DMS 273 (cell line): ENCODE measurements at regions not wholly inside any gene's neighbourhood (a gene's known extent, or its start where the extent isn't known, plus 50 kb on each side); places are given as distances from the start of the nearest gene placed in this dataset.
A peak's percentile ranks its signal among the peaks of the same experiment; 100 is the strongest.

Experiments
- DNase-seq: peaks from one replicate; lab custom pipeline; 2025; ENCODE audit not compliant: unreplicated experiment; lab: John Stamatoyannopoulos, UW

GRCh38 chr7:18354108-18355085, 141.2 kb upstream of the HDAC9 start:
- no peak for DNase-seq

DNA sequence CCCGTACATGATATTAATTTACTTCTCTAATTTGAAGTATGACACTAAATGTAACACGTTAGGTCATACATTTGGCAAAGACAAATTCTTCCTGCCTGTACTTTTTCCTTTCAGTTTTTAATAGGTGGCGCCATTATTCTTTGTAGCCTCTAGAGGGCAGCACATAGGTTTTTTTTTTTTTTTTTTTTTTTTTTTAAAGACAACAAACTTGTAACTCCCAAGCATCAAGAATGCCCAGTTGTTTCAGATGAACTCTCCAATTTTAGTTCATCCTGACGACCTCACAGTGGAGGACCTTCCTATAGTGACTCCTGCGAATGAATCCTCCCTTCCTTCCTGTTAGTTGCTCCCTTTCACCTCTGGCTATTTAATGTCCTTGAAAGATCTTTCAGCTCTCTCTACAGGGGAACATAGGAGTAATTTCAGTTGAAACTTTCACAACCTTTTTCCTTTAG, 139.3 kb upstream of the HDAC9 start:
- peak; percentile 62 for DNase-seq

DNA sequence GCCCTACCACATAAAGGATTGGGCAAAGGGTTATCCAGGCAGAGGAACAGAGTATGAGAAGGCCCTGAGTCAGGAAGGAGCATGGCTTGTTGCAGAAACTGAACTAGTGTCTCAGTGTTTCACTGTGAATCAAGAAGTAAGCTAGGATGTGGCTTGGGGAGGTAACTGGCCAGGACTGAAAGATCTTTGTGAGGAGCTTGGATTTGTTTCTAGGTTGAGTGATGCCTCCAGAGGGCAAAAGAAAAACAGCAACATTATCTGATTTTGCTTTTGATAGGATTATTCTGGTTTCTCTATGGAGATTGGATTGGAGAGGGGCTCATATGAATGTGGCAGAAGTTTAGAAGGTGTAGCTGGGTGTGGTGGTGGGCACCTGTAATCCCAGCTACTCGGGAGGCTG, 137.9 kb upstream of the HDAC9 start:
- DNase-seq = peak; percentile 45

DNA sequence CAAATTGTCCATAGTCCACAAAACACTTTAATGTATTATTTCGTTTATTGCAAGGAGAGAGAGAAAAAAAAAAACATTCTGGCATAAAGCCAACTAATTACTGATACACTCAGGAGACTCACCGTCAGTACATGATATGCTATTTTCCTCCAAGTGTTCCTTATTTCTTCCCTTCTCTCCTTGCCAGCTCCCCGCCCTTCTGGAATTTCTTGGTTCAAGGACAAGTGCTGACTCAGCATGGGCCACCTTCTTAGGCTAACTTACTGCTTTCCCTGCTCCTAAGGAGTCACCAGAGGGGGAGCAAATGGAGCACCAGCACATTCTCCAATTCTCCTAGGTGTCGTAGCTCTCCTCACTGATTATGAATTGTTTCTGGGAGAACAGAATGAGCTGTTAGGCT, 133.8 kb upstream of the HDAC9 start:
- DNase-seq = peak; percentile 47

- no peak for DNase-seq
These were observed 131.7 kb upstream of the HDAC9 start for GRCh38 chr7:18363751-18364380.

- peak; percentile 23 for DNase-seq
These were observed 131.2 kb upstream of the HDAC9 start for GRCh38 chr7:18364396-18364795.

GRCh38 chr7:18366394-18366793, 129.2 kb upstream of the HDAC9 start:
- DNase-seq = no peak

DNA sequence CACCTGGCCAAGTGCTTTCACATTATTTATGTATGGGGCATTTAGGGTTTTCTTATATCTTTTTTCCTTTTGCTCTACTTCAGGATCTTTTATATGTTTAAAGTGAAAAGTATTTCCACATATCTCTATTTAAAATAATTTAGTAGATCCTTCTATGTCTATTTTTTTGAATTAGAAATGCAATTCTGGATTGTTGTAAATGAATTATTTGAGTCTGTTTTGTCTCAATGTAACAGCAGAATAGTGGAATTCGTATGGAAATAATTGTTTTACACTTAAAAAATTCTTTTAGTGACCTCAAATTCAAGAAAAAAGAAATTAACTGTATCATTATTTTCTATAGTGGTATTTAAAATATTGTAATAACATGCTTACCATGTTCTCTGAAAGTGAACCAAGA, 126.5 kb upstream of the HDAC9 start:
- DNase-seq = no peak

GRCh38 chr7:18370633-18371032, 124.9 kb upstream of the HDAC9 start:
- no peak for DNase-seq

DNA sequence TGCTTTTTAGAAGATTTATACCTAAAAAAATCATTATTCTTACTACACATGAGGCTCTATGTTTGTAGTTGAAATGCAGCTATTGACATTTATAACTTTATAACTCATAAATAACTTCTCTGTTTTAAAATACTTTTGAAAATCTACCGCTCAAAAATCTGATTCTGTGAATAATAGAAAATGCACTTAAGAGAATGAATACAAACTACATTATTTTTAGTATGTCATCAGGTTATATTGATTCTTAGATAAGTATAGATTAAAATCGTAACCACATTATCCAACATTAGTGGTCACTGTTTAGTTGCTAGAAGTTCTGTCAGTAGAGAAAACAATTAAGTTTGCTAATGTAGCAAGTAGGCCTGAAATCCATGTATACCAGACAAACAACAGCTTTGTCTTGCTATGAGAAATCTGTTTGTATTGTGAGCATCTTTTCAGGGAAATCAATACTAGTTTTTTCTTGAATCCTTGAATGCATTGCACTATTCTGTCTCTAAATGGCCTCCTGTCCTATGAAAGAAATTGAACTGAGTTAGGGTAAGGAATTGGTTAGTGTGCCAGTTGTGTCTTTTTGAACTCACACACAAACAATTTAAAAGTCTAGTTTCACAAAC, 116.5 kb upstream of the HDAC9 start:
- no peak for DNase-seq

GRCh38 chr7:18384491-18385143, 110.9 kb upstream of the HDAC9 start:
- DNase-seq = no peak

- DNase-seq = no peak
These were observed 108.9 kb upstream of the HDAC9 start for GRCh38 chr7:18386607-18387006.

DNA sequence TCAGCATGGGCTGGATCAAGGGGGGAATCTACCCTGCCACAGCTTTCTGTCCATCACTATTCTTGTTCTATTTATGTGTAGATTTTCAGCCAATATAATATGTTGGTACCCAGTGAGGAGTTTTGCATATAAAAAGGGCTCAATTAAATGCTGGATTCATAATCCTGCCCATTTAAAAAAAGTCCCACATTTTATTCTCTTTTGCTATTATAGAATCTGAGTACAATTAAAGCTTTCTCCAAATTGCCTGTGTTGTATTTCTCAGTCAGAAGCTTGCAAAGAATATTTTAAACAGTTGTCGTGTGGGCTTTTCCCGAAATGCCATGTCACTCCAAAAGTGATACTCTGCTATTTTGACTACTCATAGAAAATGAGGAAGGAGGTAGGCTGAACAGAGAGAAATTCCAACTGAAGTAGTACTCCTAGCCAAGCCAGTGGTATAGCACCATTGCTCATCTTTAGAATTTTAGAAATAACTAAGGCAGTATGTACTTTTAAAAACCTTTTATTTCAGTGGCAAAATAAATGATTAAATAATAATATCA, 108.3 kb upstream of the HDAC9 start:
- no peak for DNase-seq

GRCh38 chr7:18390535-18390907, 105.0 kb upstream of the HDAC9 start:
- no peak for DNase-seq

DNA sequence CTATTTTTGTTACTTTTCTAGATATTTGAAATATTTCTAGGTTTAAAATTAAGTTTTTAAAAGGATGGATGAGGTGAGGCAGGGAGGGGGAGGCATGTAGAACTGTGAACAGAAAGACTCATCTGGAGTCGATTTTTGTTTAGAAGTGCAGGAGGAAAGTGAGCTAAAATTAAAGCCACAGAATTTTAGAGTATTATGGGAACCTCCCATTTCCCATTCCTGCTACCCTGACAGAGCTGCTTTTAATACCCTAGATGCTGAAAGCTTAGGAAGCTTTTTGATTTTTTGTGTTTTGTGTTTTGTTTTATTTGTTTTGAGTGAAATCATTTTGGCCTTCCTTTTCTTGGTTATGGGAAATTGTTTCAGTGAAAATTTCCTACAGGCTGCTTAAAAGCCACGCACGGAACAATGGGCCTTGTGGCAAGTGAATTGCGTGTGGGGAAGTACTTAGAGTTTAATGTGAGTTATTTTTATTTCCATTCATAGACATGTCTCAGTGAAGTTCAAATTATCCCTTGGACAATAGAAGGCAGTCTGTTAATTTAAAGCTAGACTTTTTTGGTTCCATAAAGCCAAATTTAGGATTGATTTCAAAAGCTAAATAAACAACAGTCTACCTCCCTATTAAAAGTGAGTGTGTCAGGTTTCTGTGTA, 102.0 kb upstream of the HDAC9 start:
- no peak for DNase-seq

- no peak for DNase-seq
These were observed 99.7 kb upstream of the HDAC9 start for GRCh38 chr7:18395868-18396267.

DNA sequence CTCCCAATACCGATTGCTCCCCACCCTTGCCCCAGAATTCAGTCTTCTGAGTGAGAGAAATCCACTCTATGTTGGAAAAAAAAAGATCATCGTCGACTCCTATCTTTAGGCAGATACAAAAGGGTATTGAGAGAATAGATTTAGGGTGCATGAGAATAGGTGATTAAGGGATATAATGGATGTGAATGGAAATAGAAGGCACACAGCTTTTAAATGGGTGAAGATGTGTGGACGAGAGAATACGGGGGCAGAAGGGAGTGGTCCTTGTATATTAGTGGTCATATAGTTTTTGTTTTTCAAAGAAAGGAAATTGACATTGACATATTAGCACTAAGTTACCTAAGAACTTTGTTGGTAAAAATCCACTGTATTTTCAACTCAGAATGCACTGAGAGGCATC, 98.6 kb upstream of the HDAC9 start:
- DNase-seq = no peak

DNA sequence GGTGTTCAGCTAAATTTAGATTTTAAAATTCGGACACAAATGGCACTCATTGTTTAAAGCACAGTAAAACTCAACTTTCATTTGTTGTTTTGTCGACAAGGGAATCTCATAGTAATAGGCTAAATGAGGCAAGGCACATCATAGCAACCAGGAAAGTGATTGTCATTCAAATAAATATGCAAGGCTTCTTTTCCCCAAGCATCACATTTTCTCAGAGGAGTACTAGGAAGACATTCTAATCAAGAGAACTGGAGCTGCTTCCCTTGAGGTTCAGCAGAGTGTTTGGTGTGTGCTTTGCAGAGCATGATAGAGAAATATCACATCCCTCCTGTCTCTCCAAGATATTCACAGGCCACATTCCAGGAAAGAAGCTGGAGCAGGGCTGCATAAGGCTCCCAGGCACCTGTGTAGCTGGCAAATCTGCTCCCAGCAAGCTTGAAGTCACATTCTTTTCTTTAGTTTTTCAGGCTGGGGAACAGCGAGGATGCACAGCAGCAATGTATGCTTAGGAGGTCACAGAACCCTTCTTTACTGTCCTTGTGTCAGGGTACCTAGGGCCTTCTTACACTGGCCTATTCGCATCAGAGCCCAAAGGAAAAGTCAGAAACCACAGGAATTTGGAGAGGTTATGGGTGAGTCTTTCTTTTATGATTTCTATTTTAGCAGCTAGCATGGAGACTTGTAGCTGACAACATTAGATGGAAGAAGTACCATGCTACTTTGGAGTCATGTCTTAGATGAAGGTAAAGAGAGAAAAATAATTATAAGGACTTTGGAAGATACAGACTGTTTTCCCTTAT, 95.9 kb upstream of the HDAC9 start:
- no peak for DNase-seq

DNA sequence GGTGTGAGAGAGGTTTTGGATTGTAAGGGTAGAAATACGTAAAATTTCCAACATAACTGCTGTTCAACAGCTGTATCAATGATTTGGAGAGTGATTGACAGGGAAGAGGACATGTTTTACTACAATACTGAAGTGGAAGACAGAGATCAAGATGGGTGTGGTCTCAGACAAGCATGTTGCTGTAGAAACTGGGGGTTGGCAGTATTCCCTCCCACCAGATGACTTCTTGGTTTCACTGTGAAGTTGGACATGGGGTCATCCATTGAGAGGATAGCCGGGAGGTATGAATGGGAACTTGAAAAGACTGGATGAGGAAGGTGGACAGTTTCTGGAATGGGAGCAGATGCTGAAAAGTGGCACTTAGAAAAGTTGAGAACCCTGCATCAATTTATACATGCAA, 95.3 kb upstream of the HDAC9 start:
- no peak for DNase-seq

GRCh38 chr7:18400726-18401125, 94.8 kb upstream of the HDAC9 start:
- DNase-seq = no peak
